WERI-Rb-1 (cell line): ENCODE measurements at regions not wholly inside any gene's neighbourhood (a gene's known extent, or its start where the extent isn't known, plus 50 kb on each side); places are given as distances from the start of the nearest gene placed in this dataset.

Experiments
- DNase-seq: peaks from one replicate; pipeline ENCODE4 v3.0.0-alpha.2; 2020
- H3K27ac ChIP-seq: fragments of 250-450 bp; sonication (Bioruptor Pico); 2 replicates; pipeline ENCODE4 v1.5.1; 2020; ENCODE audit warnings: mild to moderate bottlenecking, moderate library complexity
- H3K27me3 ChIP-seq: fragments of 250-450 bp; sonication (Bioruptor Pico); 2 replicates; pipeline ENCODE4 v1.5.1; 2021; ENCODE audit warnings: mild to moderate bottlenecking, low read depth, moderate library complexity; ENCODE audit not compliant: insufficient read depth, severe bottlenecking
- H3K36me3 ChIP-seq: fragments of 250-450 bp; sonication (Bioruptor Pico); 2 replicates; pipeline ENCODE4 v1.5.1; 2020; ENCODE audit warnings: mild to moderate bottlenecking, moderate library complexity
- H3K4me3 ChIP-seq: 2 replicates; pipeline ENCODE4 v1.5.1; 2011; ENCODE audit warnings: low read depth, mild to moderate bottlenecking, control low read depth, low read length
- H3K9me3 ChIP-seq: fragments of 250-450 bp; sonication (Bioruptor Pico); 2 replicates; pipeline ENCODE4 v1.5.1; 2021; ENCODE audit warnings: mild to moderate bottlenecking, moderate library complexity; ENCODE audit not compliant: severe bottlenecking
- TF ChIP-seq, protein P1 (sequence below): IDR thresholded peaks from 2 replicates; pipeline ENCODE4 v1.5.1; 2011; ENCODE audit warnings: low read depth, mild to moderate bottlenecking, control low read depth, inconsistent platforms, low read length

DNA sequence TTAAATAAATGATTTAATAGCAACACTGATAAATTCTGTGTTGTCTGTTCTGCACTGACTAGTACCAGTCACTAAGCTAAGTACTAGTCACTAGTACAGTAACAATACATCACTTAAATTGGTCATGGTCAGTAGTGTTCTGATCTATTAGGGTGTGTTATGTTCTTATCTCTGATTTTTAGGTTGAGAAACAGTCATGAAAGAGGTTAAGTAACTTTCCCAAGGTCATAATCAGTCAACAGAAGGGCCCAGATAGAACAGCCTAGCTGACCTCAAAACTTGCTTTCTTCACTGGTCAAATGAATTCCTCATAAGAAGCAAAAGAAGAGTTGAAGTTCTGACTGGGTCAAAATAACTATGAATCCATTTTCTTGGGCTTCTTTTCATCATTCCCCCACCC is 1492.7 kb downstream of the MAT2B start:
- Histone ChIP-seq H3K27me3 (no peaks in the 10 kb centered on the region), H3K9me3 (no peaks in the 10 kb centered on the region), H3K36me3 (no peaks in the 10 kb centered on the region), H3K27ac (no peak overlapping the region; the same call in 1 of the 2 replicates), H3K4me3 (no peak overlapping the region)
- DNase-seq: no peak
- TF ChIP-seq, protein P1, sequence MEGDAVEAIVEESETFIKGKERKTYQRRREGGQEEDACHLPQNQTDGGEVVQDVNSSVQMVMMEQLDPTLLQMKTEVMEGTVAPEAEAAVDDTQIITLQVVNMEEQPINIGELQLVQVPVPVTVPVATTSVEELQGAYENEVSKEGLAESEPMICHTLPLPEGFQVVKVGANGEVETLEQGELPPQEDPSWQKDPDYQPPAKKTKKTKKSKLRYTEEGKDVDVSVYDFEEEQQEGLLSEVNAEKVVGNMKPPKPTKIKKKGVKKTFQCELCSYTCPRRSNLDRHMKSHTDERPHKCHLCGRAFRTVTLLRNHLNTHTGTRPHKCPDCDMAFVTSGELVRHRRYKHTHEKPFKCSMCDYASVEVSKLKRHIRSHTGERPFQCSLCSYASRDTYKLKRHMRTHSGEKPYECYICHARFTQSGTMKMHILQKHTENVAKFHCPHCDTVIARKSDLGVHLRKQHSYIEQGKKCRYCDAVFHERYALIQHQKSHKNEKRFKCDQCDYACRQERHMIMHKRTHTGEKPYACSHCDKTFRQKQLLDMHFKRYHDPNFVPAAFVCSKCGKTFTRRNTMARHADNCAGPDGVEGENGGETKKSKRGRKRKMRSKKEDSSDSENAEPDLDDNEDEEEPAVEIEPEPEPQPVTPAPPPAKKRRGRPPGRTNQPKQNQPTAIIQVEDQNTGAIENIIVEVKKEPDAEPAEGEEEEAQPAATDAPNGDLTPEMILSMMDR: no peak

DNA sequence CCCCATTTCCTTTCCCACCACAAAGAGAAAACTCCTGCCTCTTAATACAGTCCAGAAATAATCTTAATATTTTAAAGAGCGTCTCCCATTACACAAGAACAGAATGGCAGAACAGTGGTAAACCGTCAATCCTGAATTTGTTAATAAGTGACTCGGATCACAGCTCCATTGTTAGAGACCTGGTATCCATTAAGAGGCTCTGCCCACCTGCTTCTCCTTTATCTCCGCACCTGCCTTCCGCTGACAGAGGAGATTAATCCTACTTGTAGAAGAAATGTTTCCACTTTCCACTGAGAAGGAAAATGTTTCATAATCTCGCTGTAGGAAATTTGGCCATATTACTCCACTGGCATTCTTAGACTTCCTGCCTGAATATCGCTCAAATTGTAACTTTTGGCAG is 1493.2 kb downstream of the MAT2B start:
- Histone ChIP-seq H3K36me3 (no peaks in the 10 kb centered on the region), H3K27ac (no peak overlapping the region), H3K4me3 (no peak overlapping the region), H3K9me3 (no peaks in the 10 kb centered on the region), H3K27me3 (no peaks in the 10 kb centered on the region)
- peak; percentile 17 for DNase-seq
- TF ChIP-seq, protein P1: no peak

DNA sequence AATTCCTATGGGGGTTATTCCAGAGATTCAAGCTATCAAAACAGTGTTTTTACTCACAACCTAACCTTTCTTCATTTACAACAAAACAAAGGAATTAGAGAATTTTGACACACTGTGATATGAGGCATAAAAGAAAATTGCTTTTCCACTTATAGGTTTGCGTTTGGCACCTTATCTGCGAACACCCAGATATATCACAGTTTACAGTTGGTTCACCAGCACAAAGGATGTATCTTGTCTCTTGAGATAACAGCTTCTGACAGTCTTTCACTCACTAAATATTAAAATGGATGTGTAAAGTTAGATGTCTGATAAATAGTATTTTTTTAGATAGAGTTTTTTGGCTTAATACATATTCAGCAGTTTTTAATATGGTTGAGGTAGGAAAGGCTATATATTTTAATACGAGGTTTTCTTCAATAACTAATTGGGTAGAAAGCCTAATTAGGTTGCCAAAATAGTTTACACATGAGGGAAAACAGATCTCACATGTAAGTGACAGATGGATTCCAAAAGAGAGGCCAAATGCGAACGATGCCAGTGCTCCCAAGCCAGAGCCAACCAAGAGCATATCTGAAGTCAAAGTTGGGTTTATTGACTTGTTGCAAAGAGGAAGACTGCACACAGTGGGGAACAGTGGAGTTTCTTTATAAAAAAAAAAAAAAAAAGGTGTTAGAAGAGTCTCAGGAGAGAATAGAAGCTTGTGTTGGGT is 1495.2 kb downstream of the MAT2B start:
- no peaks in the 10 kb centered on the region for H3K36me3 ChIP-seq
- no peak for DNase-seq
- no peak overlapping the region for H3K27ac ChIP-seq
- H3K4me3 ChIP-seq: no peak overlapping the region
- H3K9me3 ChIP-seq: no peaks in the 10 kb centered on the region
- TF ChIP-seq, protein P1: no peak
- no peaks in the 10 kb centered on the region for H3K27me3 ChIP-seq

DNA sequence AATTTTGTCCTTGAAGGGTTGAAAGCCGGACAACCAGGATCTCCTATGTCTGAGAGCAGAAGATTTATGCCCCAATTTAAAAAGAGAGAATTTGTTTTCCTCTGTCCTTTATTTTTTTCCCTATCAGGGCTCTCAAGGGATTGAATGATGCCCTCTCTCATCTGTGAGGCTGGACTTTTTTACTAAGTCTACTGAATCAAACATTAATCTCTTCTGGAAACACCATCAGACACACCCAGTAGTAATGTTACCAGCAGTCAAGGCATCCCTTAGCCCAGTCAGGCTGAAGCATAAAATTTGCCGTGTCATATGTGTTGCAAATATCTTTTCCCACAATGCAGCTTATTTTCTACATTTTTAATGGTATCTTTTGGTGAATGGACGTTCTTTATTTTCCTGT is 1497.9 kb downstream of the MAT2B start:
- Histone ChIP-seq H3K9me3 (no peaks in the 10 kb centered on the region), H3K27me3 (no peaks in the 10 kb centered on the region), H3K36me3 (no peaks in the 10 kb centered on the region), H3K27ac (no peak overlapping the region), H3K4me3 (no peak overlapping the region)
- TF ChIP-seq, protein P1: no peak
- no peak for DNase-seq

DNA sequence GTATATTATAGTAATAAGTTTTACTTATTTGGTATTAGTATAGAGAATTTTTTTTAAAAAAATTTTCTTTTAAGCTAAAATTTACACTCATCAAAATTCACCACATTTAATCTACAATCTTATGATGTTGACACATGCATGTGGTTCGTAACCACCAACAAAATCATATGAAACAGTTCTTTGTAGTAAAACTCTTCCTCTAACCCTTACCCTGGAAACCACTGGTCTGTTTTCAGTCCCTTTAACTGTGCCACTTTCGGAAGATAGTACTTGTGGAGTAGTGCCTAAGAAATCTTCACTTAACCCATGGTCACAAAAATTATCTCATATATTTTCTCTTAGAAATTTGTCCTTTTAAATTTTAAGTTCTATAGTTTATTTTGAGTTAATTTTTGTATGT is 1498.8 kb downstream of the MAT2B start:
- DNase-seq: no peak
- Histone ChIP-seq H3K27ac (no peak overlapping the region), H3K4me3 (no peak overlapping the region), H3K27me3 (no peaks in the 10 kb centered on the region), H3K36me3 (no peaks in the 10 kb centered on the region), H3K9me3 (no peaks in the 10 kb centered on the region)
- TF ChIP-seq, protein P1: no peak

DNA sequence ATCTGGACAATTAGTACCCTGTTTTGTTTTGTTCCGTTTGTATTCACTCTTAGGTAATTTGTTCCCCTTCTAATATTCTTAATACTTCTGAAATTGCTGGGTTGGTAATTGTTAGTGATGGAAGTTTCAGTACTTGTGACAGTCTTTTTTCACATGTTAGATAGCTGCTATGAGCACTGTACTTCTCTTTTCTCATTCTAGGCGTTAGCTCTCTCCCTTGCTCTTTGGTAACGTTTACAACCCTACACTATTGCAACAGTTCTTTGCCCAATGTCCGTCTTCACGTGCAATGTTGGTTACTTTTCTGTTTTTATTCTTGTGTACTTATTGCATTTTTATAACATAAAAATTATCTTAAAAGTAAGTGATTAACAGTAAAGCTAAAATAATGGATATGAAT is 1509.0 kb downstream of the MAT2B start:
- Histone ChIP-seq H3K9me3 (no peaks in the 10 kb centered on the region), H3K27me3 (no peaks in the 10 kb centered on the region), H3K27ac (no peak overlapping the region), H3K36me3 (no peaks in the 10 kb centered on the region), H3K4me3 (no peak overlapping the region)
- TF ChIP-seq, protein P1: no peak
- DNase-seq: no peak
